SK-N-SH treated with all-trans-retinoic acid at 6 μM for 48 hours (cell line): ENCODE measurements at regions not wholly inside any gene's neighbourhood (a gene's known extent, or its start where the extent isn't known, plus 50 kb on each side); places are given as distances from the start of the nearest gene placed in this dataset.

Experiments
- ATAC-seq: fragments of 200-7000 bp; cut with Tn5 transposase; 3 replicates; pipeline ENCODE4 v1.9.1; 2020; ENCODE audit warnings: mild to moderate bottlenecking, moderate library complexity
- CSDC2 ChIP-seq: fragments of 250-450 bp; sonication (Bioruptor Pico); IDR thresholded peaks from 2 replicates; pipeline ENCODE4 v1.5.0; 2020; ENCODE audit warnings: mild to moderate bottlenecking, moderate library complexity
- CSRNP3 ChIP-seq: fragments of 250-450 bp; sonication (Bioruptor Pico); IDR thresholded peaks from 2 replicates; pipeline ENCODE4 v1.5.1; 2021; ENCODE audit warnings: mild to moderate bottlenecking, moderate library complexity
- ESRRG ChIP-seq: fragments of 250-450 bp; sonication (Bioruptor Pico); IDR thresholded peaks from 2 replicates; pipeline ENCODE4 v1.6.1; 2021; ENCODE audit warnings: mild to moderate bottlenecking
- ISL1 ChIP-seq: fragments of 250-450 bp; sonication (Bioruptor Pico); IDR thresholded peaks from 2 replicates; pipeline ENCODE4 v2.1.2; 2022; ENCODE audit warnings: mild to moderate bottlenecking, moderate library complexity
- PATZ1 ChIP-seq: fragments of 250-450 bp; sonication (Bioruptor Pico); IDR thresholded peaks from 2 replicates; pipeline ENCODE4 v1.8.0; 2020; ENCODE audit warnings: mild to moderate bottlenecking, moderate library complexity, borderline replicate concordance
- POU6F1 ChIP-seq: fragments of 250-450 bp; sonication (Bioruptor Pico); IDR thresholded peaks from 2 replicates; pipeline ENCODE4 v1.8.0; 2021; ENCODE audit warnings: low read depth, mild to moderate bottlenecking, moderate library complexity, borderline replicate concordance
- PPARA ChIP-seq: fragments of 250-450 bp; sonication (Bioruptor Pico); IDR thresholded peaks from 2 replicates; pipeline ENCODE4 v1.5.0; 2020; ENCODE audit warnings: mild to moderate bottlenecking, borderline replicate concordance
- RARB ChIP-seq: fragments of 250-450 bp; sonication (Bioruptor Pico); IDR thresholded peaks from 2 replicates; pipeline ENCODE4 v1.8.0; 2021; ENCODE audit warnings: mild to moderate bottlenecking, moderate library complexity
- TCF4 ChIP-seq: fragments of 250-450 bp; sonication (Bioruptor Pico); IDR thresholded peaks from 2 replicates; pipeline ENCODE4 v1.8.0; 2021; ENCODE audit warnings: mild to moderate bottlenecking, moderate library complexity, borderline replicate concordance
- TOX ChIP-seq: fragments of 250-450 bp; sonication (Bioruptor Pico); IDR thresholded peaks from 2 replicates; pipeline ENCODE4 v1.8.0; 2021; ENCODE audit warnings: mild to moderate bottlenecking, moderate library complexity, borderline replicate concordance
- TSHZ2 ChIP-seq: fragments of 250-450 bp; sonication (Bioruptor Pico); IDR thresholded peaks from 2 replicates; pipeline ENCODE4 v1.5.0; 2020; ENCODE audit warnings: mild to moderate bottlenecking, moderate library complexity
- ZC3H10 ChIP-seq: fragments of 250-450 bp; sonication (Bioruptor Pico); IDR thresholded peaks from 2 replicates; pipeline ENCODE4 v1.5.1; 2021; ENCODE audit warnings: mild to moderate bottlenecking, moderate library complexity
- ZFP3 ChIP-seq: fragments of 250-450 bp; sonication (Bioruptor Pico); IDR thresholded peaks from 2 replicates; pipeline ENCODE4 v1.5.0; 2020; ENCODE audit warnings: mild to moderate bottlenecking, moderate library complexity
- ZFP30 ChIP-seq: fragments of 450-650 bp; formaldehyde crosslinking; IDR thresholded peaks from 2 replicates; pipeline ENCODE4 v1.5.0; 2022; ENCODE audit warnings: mild to moderate bottlenecking, moderate library complexity
- ZNF565 ChIP-seq: fragments of 450-650 bp; formaldehyde crosslinking; conservative IDR thresholded peaks from 2 replicates; pipeline ENCODE4 v1.5.0; 2020; ENCODE audit warnings: low read depth, mild to moderate bottlenecking, moderate library complexity
- ZNF70 ChIP-seq: fragments of 450-650 bp; formaldehyde crosslinking; IDR thresholded peaks from 2 replicates; pipeline ENCODE4 v1.5.0; 2020; ENCODE audit warnings: mild to moderate bottlenecking, moderate library complexity
- ZNF8 ChIP-seq: fragments of 450-650 bp; formaldehyde crosslinking; IDR thresholded peaks from 2 replicates; pipeline ENCODE4 v1.5.0; 2020; ENCODE audit warnings: mild to moderate bottlenecking, moderate library complexity

- TF ChIP-seq ZNF70 (no peak), TSHZ2 (no peak), ZNF8 (no peak), CSRNP3 (CRISPR knock-in tag) (no peak), TOX (CRISPR knock-in tag) (no peak), RARB (CRISPR knock-in tag) (no peak), PPARA (CRISPR knock-in tag) (no peak), ISL1 (CRISPR knock-in tag) (no peak), ESRRG (CRISPR knock-in tag) (no peak), TCF4 (CRISPR knock-in tag) (no peak), ZC3H10 (CRISPR knock-in tag) (no peak), ZFP30 (CRISPR knock-in tag) (no peak)
- ATAC-seq: no peak
Observed at GRCh38 chr6:67815623-67816022, 819.5 kb upstream of the ADGRB3 start.

GRCh38 chr6:67814262-67814661 is 820.8 kb upstream of the ADGRB3 start:
- TF ChIP-seq ISL1 (CRISPR knock-in tag) (no peak), TSHZ2 (no peak), ESRRG (CRISPR knock-in tag) (no peak), PATZ1 (CRISPR knock-in tag) (no peak), PPARA (CRISPR knock-in tag) (no peak), POU6F1 (CRISPR knock-in tag) (no peak), CSDC2 (no peak), RARB (CRISPR knock-in tag) (no peak)
- TF ChIP-seq, all 23 proteins: peak for 0
- no peak for ATAC-seq

- no peak for TF ChIP-seq PATZ1 (CRISPR knock-in tag)
- TF ChIP-seq ZNF565 (CRISPR knock-in tag): no peak
- TF ChIP-seq TSHZ2: no peak
- no peak for TF ChIP-seq ZFP3 (CRISPR knock-in tag)
- ATAC-seq: no peak
Observed at GRCh38 chr6:67812693-67813092, 822.4 kb upstream of the ADGRB3 start.
